ENCODE measurements at regions not wholly inside any gene's neighbourhood (a gene's known extent, or its start where the extent isn't known, plus 50 kb on each side); places are given as distances from the start of the nearest gene placed in this dataset.

GRCh38 chr17:14744761-14745473, 444.0 kb downstream of the HS3ST3B1 start:
- no peaks in the 10 kb centered on the region for H3K79me1 ChIP-seq (ENCODE audit: low read depth, low read length)
- H3K23ac ChIP-seq (ENCODE audit: insufficient read length): no peak overlapping the region
- no peak overlapping the region for H2BK120ac ChIP-seq (replicated peaks; ENCODE audit: low read depth, low read length)
- no peak overlapping the region for H3K27ac ChIP-seq (ENCODE audit: low read depth, low read length)
- DNase-seq (ENCODE audit: low read depth in 1 of 2, low spot score in 2 of 2) (no peak), FAIRE-seq (no peak)
- H3K27me3 ChIP-seq (replicated peaks in 1 of 4; ENCODE audit: control insufficient read depth in 3 of 4, extremely low read depth in 1 of 4, insufficient read depth in 3 of 4, low read length in 3 of 4): no peaks in the 10 kb centered on the region
- no peaks in the 10 kb centered on the region for H3K36me3 ChIP-seq (ENCODE audit: control insufficient read depth in 2 of 4, insufficient read depth in 4 of 4, low read length in 3 of 4)
- no peak overlapping the region for H3K9ac ChIP-seq (replicated peaks in 1 of 4; ENCODE audit: extremely low read depth in 1 of 4, low read depth in 3 of 4, low read length in 3 of 4)
- H3K4me1 ChIP-seq (replicated peaks in 1 of 4; ENCODE audit: control insufficient read depth in 3 of 4, insufficient read depth in 4 of 4, low read length in 3 of 4): no peaks in the 10 kb centered on the region; a peak in 1 of 7 replicates
- no peak overlapping the region for H2BK5ac ChIP-seq (ENCODE audit: low read depth, low read length)
- H2AFZ ChIP-seq (ENCODE audit: low read length): no peak overlapping the region
- POLR2A ChIA-PET (ENCODE audit: partially characterized antibody): no interaction called here
- H2BK20ac ChIP-seq (ENCODE audit: low read length): no peak overlapping the region
- TF ChIP-seq FOSL1 (IDR thresholded peaks at IDR 0.05; ENCODE audit: insufficient read depth, low read depth, low read length) (no peak), RAD21 (IDR thresholded peaks at IDR 0.05 in 1 of 2, conservative IDR thresholded peaks at IDR 0.05 in 1 of 2; ENCODE audit: low read depth in 2 of 2, low read length in 2 of 2) (no peak), HDAC2 (IDR thresholded peaks at IDR 0.05; ENCODE audit: borderline replicate concordance in 1 of 2, low read depth in 2 of 2, low read length in 2 of 2) (no peak), SIN3A (conservative IDR thresholded peaks at IDR 0.05 in 1 of 2, IDR thresholded peaks at IDR 0.05 in 1 of 2; ENCODE audit: low read depth in 1 of 2, low read length in 2 of 2) (no peak), SUZ12 (IDR thresholded peaks at IDR 0.05; ENCODE audit: low read length) (no peak), GABPA (IDR thresholded peaks at IDR 0.05; ENCODE audit: borderline replicate concordance, insufficient read depth, low read length) (no peak), SP4 (IDR thresholded peaks at IDR 0.05; ENCODE audit: low read length) (no peak), CBX5 (IDR thresholded peaks at IDR 0.05; ENCODE audit: low read depth, low read length) (no peak), RBBP5 (IDR thresholded peaks at IDR 0.05; ENCODE audit: borderline replicate concordance, low read depth, low read length) (no peak)
- no peaks in the 10 kb centered on the region for H3K23me2 ChIP-seq (ENCODE audit: low read depth, low read length)
- no peaks in the 10 kb centered on the region for H4K20me1 ChIP-seq (replicated peaks in 1 of 2; ENCODE audit: control insufficient read depth in 1 of 2, insufficient read depth in 2 of 2, low read length in 2 of 2)
- no peaks in the 10 kb centered on the region for H3K79me2 ChIP-seq (ENCODE audit: control insufficient read depth in 1 of 2, insufficient read depth in 2 of 2, low read length in 2 of 2)
- H3K56ac ChIP-seq (replicated peaks; ENCODE audit: insufficient read length, low read depth, low read length): no peak overlapping the region
- H3K18ac ChIP-seq (ENCODE audit: extremely low read depth, low read length): no peak overlapping the region
- CTCF ChIA-PET (ENCODE audit: partially characterized antibody): no interaction called here
- no peak overlapping the region for H2BK12ac ChIP-seq (ENCODE audit: low read depth, low read length)
- H3K9me3 ChIP-seq (ENCODE audit: insufficient read depth in 2 of 2, low read depth in 1 of 2, low read length in 1 of 2): no peaks in the 10 kb centered on the region
- H4K91ac ChIP-seq (replicated peaks; ENCODE audit: insufficient read length, low read length): no peak overlapping the region
- no peak overlapping the region for H2AK5ac ChIP-seq (ENCODE audit: low read depth, low read length)
- H3K4ac ChIP-seq (replicated peaks; ENCODE audit: insufficient read length, low read depth, low read length): no peak overlapping the region
- H3K4me2 ChIP-seq (ENCODE audit: insufficient read depth in 1 of 2, low read depth in 2 of 2, low read length in 2 of 2): no peak overlapping the region
- 94% methylated on average over 4 of the region's 4 CpGs; no CpG with 5 or more reads in 1 of the 2 experiments for WGBS, 2 experiments (ENCODE audit: extremely low coverage in 1 of 2, insufficient coverage in 1 of 2, insufficient read length in 1 of 2, insufficient replicate concordance in 2 of 2, low coverage in 1 of 2, low lambda C conversion rate in 2 of 2, missing lambda C conversion rate in 1 of 2)
- H4K5ac ChIP-seq (ENCODE audit: insufficient read length, low read depth, low read length): no peak overlapping the region
- no peak overlapping the region for H4K8ac ChIP-seq (ENCODE audit: extremely low read depth, insufficient read depth, low read length)
- no peak overlapping the region for H3K4me3 ChIP-seq (ENCODE audit: extremely low read depth in 1 of 4, insufficient read depth in 2 of 4, low read depth in 3 of 4, low read length in 4 of 4)
- no peak overlapping the region for H3K14ac ChIP-seq (ENCODE audit: insufficient read length)
- H2BK15ac ChIP-seq (ENCODE audit: low read length): no peak overlapping the region

Data from H1 (cell line).